ENCODE measurements at regions not wholly inside any gene's neighbourhood (a gene's known extent, or its start where the extent isn't known, plus 50 kb on each side); places are given as distances from the start of the nearest gene placed in this dataset.

GRCh38 chr20:12557224-12557623, 451.5 kb upstream of the SPTLC3 start:
- TF ChIP-seq CSDC2 (CRISPR knock-in tag; IDR thresholded peaks at IDR 0.05) = no peak
- no peak for TF ChIP-seq ZNF565 (CRISPR knock-in tag; conservative IDR thresholded peaks at IDR 0.05; ENCODE audit: low read depth)
- TF ChIP-seq RARB (CRISPR knock-in tag; IDR thresholded peaks at IDR 0.05) = no peak
- TF ChIP-seq CREB5 (CRISPR knock-in tag; IDR thresholded peaks at IDR 0.05; ENCODE audit: low read depth) = no peak
- no peak for TF ChIP-seq TSHZ2 (CRISPR knock-in tag; IDR thresholded peaks at IDR 0.05)
- TF ChIP-seq TCF4 (CRISPR knock-in tag; IDR thresholded peaks at IDR 0.05; ENCODE audit: borderline replicate concordance) = no peak
- TF ChIP-seq, protein P1, sequence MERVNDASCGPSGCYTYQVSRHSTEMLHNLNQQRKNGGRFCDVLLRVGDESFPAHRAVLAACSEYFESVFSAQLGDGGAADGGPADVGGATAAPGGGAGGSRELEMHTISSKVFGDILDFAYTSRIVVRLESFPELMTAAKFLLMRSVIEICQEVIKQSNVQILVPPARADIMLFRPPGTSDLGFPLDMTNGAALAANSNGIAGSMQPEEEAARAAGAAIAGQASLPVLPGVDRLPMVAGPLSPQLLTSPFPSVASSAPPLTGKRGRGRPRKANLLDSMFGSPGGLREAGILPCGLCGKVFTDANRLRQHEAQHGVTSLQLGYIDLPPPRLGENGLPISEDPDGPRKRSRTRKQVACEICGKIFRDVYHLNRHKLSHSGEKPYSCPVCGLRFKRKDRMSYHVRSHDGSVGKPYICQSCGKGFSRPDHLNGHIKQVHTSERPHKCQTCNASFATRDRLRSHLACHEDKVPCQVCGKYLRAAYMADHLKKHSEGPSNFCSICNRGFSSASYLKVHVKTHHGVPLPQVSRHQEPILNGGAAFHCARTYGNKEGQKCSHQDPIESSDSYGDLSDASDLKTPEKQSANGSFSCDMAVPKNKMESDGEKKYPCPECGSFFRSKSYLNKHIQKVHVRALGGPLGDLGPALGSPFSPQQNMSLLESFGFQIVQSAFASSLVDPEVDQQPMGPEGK (CRISPR knock-in tag; IDR thresholded peaks at IDR 0.05; ENCODE audit: borderline replicate concordance) = no peak
- no peak for TF ChIP-seq ZNF70 (CRISPR knock-in tag; IDR thresholded peaks at IDR 0.05)
- TF ChIP-seq ESRRG (CRISPR knock-in tag; IDR thresholded peaks at IDR 0.05) = no peak
